Activated naive CD4-positive, alpha-beta T cell treated with anti-CD3 and anti-CD28 coated beads for 36 hours (primary cell): ENCODE measurements at regions not wholly inside any gene's neighbourhood (a gene's known extent, or its start where the extent isn't known, plus 50 kb on each side); places are given as distances from the start of the nearest gene placed in this dataset.
"Not testable (repeated sequence)": the region's sequence is repeated elsewhere in the genome, so short reads cannot be mapped to it uniquely, and the experiment has no call there.

Source experiments
- CTCF ChIA-PET: fragments of 350-600 bp; sonication (Branson Sonifier 250); formaldehyde crosslinking; loops from one replicate; lab custom pipeline; 2021; ENCODE audit warnings: antibody characterized with exemption; lab: Charles Lee
- DNase-seq: peaks from one replicate; pipeline ENCODE4 v3.0.0-alpha.2; 2020
- H3K27ac Mint-ChIP-seq: one replicate; pipeline ENCODE4 v1.8.0; 2021; ENCODE audit warnings: mild to moderate bottlenecking, mixed read lengths
- H3K27me3 Mint-ChIP-seq: one replicate; pipeline ENCODE4 v1.8.0; 2021; ENCODE audit warnings: low read depth, mixed read lengths
- H3K36me3 Mint-ChIP-seq: one replicate; pipeline ENCODE4 v1.8.0; 2021; ENCODE audit warnings: low read depth, mixed read lengths
- H3K4me1 Mint-ChIP-seq: one replicate; pipeline ENCODE4 v1.8.0; 2021; ENCODE audit warnings: low read depth, mixed read lengths
- H3K4me3 Mint-ChIP-seq: one replicate; pipeline ENCODE4 v1.8.0; 2021; ENCODE audit warnings: mild to moderate bottlenecking, moderate library complexity, mixed read lengths
- H3K9me3 Mint-ChIP-seq: one replicate; pipeline ENCODE4 v1.8.0; 2021; ENCODE audit warnings: mixed read lengths
- intact Hi-C: fragments of 100-400 bp; cut with micrococcal nuclease; formaldehyde crosslinking; loops from one replicate; pipeline ENCODE4 v1.15.1; 2023

DNA sequence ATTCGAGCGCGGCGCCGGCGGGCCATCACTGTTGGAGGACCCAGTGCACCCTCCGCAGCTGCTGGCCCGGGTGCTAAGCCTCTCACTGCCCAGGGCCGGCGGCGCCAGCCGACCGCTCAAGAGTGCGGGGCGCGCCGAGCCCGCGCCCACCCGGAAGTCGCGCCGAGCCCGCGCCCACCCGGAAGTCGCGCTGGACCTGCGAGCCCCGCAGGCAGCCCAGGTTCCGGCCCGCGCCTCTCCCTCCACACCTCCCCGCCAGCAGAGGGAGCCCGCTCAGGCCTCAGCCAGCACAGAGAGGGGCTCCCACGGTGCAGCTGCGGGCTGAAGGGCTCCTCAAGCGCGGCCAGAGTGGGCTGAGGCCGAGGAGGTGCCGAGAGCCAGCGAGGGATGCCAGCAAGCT is 170.8 kb downstream of the GTF2H2C_2 start:
- H3K27ac Mint-ChIP-seq, H3K27me3 Mint-ChIP-seq, H3K36me3 Mint-ChIP-seq, H3K4me1 Mint-ChIP-seq, H3K4me3 Mint-ChIP-seq, intact Hi-C loops, H3K9me3 Mint-ChIP-seq, CTCF ChIA-PET: not testable (repeated sequence)
- DNase-seq: peak; percentile 41
